Activated naive CD8-positive, alpha-beta T cell (primary cell): ENCODE measurements at regions not wholly inside any gene's neighbourhood (a gene's known extent, or its start where the extent isn't known, plus 50 kb on each side); places are given as distances from the start of the nearest gene placed in this dataset.

Experiments
- H3K27ac Mint-ChIP-seq: one replicate; pipeline ENCODE4 v1.8.0; 2021; ENCODE audit warnings: mixed read lengths
- H3K27me3 Mint-ChIP-seq: one replicate; pipeline ENCODE4 v1.8.0; 2021; ENCODE audit warnings: mixed read lengths
- H3K36me3 Mint-ChIP-seq: one replicate; pipeline ENCODE4 v1.8.0; 2021; ENCODE audit warnings: mixed read lengths
- H3K4me1 Mint-ChIP-seq: one replicate; pipeline ENCODE4 v1.8.0; 2021; ENCODE audit warnings: low read depth, mixed read lengths
- H3K4me3 Mint-ChIP-seq: one replicate; pipeline ENCODE4 v1.8.0; 2021; ENCODE audit warnings: mild to moderate bottlenecking, mixed read lengths
- H3K9me3 Mint-ChIP-seq: one replicate; pipeline ENCODE4 v1.8.0; 2021; ENCODE audit warnings: low read depth, mixed read lengths

DNA sequence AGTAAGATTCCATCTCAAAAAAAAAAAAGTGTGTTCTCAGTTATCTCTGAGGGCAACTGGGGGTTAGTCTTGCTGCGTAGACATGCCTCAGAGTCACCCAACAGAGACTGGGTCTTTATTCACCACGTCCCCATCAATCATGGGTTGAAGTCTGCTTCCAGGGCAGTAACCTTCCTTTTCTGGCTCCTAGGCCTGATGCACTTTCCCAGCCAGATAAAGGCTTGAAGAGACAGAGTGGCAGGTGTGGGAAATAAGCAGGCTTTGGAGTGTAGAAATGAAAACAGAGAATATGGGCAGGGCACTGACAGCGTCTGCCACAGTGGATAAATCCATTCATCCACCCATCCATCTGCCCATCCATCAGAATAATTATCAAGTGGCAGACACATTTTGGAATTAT, 134.1 kb upstream of the LGALSL start:
- Mint-ChIP-seq H3K4me1 (peaks cover 27% of the 10 kb centered on the region), H3K4me3 (no peak overlapping the region), H3K27ac (no peak overlapping the region), H3K36me3 (no peaks in the 10 kb centered on the region), H3K27me3 (no peaks in the 10 kb centered on the region), H3K9me3 (no peaks in the 10 kb centered on the region)

GRCh38 chr2:64322433-64322832, 131.5 kb upstream of the LGALSL start:
- Mint-ChIP-seq H3K27ac (no peak overlapping the region), H3K9me3 (no peaks in the 10 kb centered on the region), H3K4me3 (no peak overlapping the region), H3K36me3 (no peaks in the 10 kb centered on the region), H3K27me3 (no peaks in the 10 kb centered on the region), H3K4me1 (peaks cover 51% of the 10 kb centered on the region)

GRCh38 chr2:64323197-64323596, 130.8 kb upstream of the LGALSL start:
- no peaks in the 10 kb centered on the region for H3K9me3 Mint-ChIP-seq
- H3K4me3 Mint-ChIP-seq, result no peak overlapping the region
- H3K27ac Mint-ChIP-seq, result no peak overlapping the region
- peaks cover 53% of the 10 kb centered on the region for H3K4me1 Mint-ChIP-seq
- H3K36me3 Mint-ChIP-seq, result no peaks in the 10 kb centered on the region
- H3K27me3 Mint-ChIP-seq, result no peaks in the 10 kb centered on the region

GRCh38 chr2:64324746-64325410, 129.1 kb upstream of the LGALSL start:
- Mint-ChIP-seq H3K9me3 (no peaks in the 10 kb centered on the region), H3K4me1 (peaks cover 57% of the 10 kb centered on the region), H3K27ac (peak overlapping the region; percentile 100), H3K27me3 (no peaks in the 10 kb centered on the region), H3K4me3 (peak overlapping the region; percentile 83), H3K36me3 (no peaks in the 10 kb centered on the region)

DNA sequence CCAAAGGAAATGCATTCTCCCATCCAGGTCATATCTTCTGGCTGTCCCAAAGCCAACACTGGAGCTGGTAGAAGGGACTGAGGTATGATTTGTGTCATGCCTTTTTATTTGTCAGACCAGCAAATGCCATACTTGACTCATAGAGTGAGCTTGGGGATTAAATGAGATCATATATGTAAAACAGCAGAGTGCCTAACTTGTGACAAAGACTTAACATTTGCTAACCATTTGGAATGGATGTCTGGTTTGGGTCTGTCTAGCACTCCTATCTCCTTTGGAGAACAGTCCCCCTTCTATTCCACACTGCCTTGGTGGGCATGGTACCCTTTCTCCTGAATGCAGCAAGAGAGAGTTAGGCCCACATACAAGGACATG, 128.5 kb upstream of the LGALSL start:
- Mint-ChIP-seq H3K4me3 (peak overlapping the region; percentile 83), H3K9me3 (no peaks in the 10 kb centered on the region), H3K27ac (peak overlapping the region; percentile 100), H3K36me3 (no peaks in the 10 kb centered on the region), H3K27me3 (no peaks in the 10 kb centered on the region), H3K4me1 (peaks cover 60% of the 10 kb centered on the region)

DNA sequence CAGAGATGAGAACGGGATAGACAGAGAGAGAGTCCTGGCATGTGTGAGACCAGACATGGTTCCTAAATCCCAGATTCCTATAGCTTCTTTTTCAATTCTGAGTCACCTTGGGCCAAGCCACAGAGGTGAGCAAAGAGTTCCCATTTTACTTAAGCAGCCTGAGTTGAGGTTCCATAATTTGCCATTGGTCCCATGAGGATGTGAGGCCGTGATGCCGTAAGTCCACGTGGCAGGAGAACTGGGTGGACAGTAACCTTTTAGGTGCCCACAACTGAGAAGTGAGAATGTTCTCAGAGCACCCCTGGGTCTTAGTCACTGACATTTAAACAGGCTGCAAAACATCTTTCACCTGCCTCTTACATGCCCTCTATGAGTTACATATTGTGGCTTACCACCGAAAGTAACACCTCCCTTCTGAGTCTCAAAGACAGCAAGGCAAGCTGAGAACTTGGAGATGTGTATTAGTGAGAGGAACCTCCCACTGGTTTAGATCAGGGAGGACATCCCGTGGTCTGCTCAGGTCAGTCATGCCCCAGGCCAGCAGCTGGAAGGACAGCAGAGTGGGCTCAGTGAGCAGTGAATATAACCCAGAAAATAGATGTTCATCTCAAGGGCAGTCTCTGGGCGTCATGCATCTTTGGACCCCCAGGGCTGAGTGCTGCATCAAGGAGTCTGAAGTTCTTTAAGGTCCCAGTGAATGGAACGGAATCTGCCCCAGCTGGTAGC, 127.9 kb upstream of the LGALSL start:
- Mint-ChIP-seq H3K9me3 (no peaks in the 10 kb centered on the region), H3K36me3 (no peaks in the 10 kb centered on the region), H3K27me3 (no peaks in the 10 kb centered on the region), H3K4me3 (peak overlapping the region; percentile 83), H3K4me1 (peaks cover 66% of the 10 kb centered on the region), H3K27ac (peak overlapping the region; percentile 100)

- no peaks in the 10 kb centered on the region for H3K27me3 Mint-ChIP-seq
- no peaks in the 10 kb centered on the region for H3K9me3 Mint-ChIP-seq
- H3K36me3 Mint-ChIP-seq, result no peaks in the 10 kb centered on the region
- peaks cover 66% of the 10 kb centered on the region for H3K4me1 Mint-ChIP-seq
- peak overlapping the region; percentile 83 for H3K4me3 Mint-ChIP-seq
- peak overlapping the region; percentile 100 for H3K27ac Mint-ChIP-seq
Observed at GRCh38 chr2:64326578-64327050, 127.3 kb upstream of the LGALSL start.

GRCh38 chr2:64327129-64327509, 126.8 kb upstream of the LGALSL start:
- peak overlapping the region; percentile 80 for H3K4me3 Mint-ChIP-seq
- no peaks in the 10 kb centered on the region for H3K9me3 Mint-ChIP-seq
- H3K36me3 Mint-ChIP-seq, result no peaks in the 10 kb centered on the region
- peak overlapping the region; percentile 100 for H3K27ac Mint-ChIP-seq
- H3K4me1 Mint-ChIP-seq, result peaks cover 65% of the 10 kb centered on the region
- no peaks in the 10 kb centered on the region for H3K27me3 Mint-ChIP-seq

- peaks cover 63% of the 10 kb centered on the region for H3K4me1 Mint-ChIP-seq
- peak overlapping the region; percentile 80 for H3K4me3 Mint-ChIP-seq
Observed at GRCh38 chr2:64327510-64328414, 126.2 kb upstream of the LGALSL start.

GRCh38 chr2:64328415-64328722, 125.6 kb upstream of the LGALSL start:
- Mint-ChIP-seq H3K36me3 (no peaks in the 10 kb centered on the region), H3K27ac (peak overlapping the region; percentile 100), H3K4me1 (peaks cover 61% of the 10 kb centered on the region), H3K4me3 (peak overlapping the region; percentile 80), H3K27me3 (no peaks in the 10 kb centered on the region), H3K9me3 (no peaks in the 10 kb centered on the region)

More at GRCh38 chr2:64327510-64328414, 126.2 kb upstream of the LGALSL start:
- H3K9me3 Mint-ChIP-seq, result no peaks in the 10 kb centered on the region
- peak overlapping the region; percentile 100 for H3K27ac Mint-ChIP-seq
- no peaks in the 10 kb centered on the region for H3K36me3 Mint-ChIP-seq
- H3K27me3 Mint-ChIP-seq, result no peaks in the 10 kb centered on the region

GRCh38 chr2:64328756-64329155, 125.2 kb upstream of the LGALSL start:
- no peaks in the 10 kb centered on the region for H3K27me3 Mint-ChIP-seq
- no peaks in the 10 kb centered on the region for H3K9me3 Mint-ChIP-seq
- H3K4me1 Mint-ChIP-seq, result peaks cover 58% of the 10 kb centered on the region
- peak overlapping the region; percentile 100 for H3K27ac Mint-ChIP-seq
- H3K36me3 Mint-ChIP-seq, result no peaks in the 10 kb centered on the region
- H3K4me3 Mint-ChIP-seq, result no peak overlapping the region

GRCh38 chr2:64329848-64330247, 124.1 kb upstream of the LGALSL start:
- Mint-ChIP-seq H3K4me3 (no peak overlapping the region), H3K4me1 (peaks cover 47% of the 10 kb centered on the region), H3K36me3 (no peaks in the 10 kb centered on the region), H3K27me3 (no peaks in the 10 kb centered on the region), H3K9me3 (no peaks in the 10 kb centered on the region), H3K27ac (peak overlapping the region; percentile 46)

GRCh38 chr2:64330281-64331113, 123.5 kb upstream of the LGALSL start:
- Mint-ChIP-seq H3K27me3 (no peaks in the 10 kb centered on the region), H3K4me1 (peaks cover 41% of the 10 kb centered on the region), H3K4me3 (peak overlapping the region; percentile 69), H3K27ac (peak overlapping the region; percentile 89), H3K9me3 (no peaks in the 10 kb centered on the region), H3K36me3 (no peaks in the 10 kb centered on the region)

DNA sequence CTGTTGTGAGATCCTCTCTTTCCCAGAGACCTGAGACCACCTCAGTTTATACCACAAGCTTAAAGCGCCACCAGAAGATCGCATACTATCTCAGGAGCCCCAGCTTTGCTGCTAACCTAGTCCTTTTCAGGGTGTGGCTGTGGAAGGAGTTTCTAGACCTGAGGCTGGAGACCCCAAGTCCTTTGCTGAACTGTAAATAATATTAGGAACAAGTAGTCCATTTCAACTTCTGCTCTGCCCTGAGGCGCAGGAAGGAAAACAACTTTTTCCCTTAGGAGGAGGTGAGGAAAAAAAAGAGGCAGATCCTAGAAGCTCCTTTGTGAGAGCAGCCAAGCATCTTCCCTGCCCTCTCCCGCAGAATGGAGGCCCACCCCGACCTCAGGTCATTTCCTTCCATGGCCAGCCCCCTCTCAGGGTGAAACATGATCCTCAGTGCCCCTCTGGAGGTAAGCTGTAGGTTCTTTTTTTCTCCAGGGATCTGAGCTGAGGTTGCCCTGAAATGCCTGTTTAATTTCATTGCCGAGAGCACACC, 122.8 kb upstream of the LGALSL start:
- Mint-ChIP-seq H3K4me1 (peaks cover 34% of the 10 kb centered on the region), H3K4me3 (no peak overlapping the region), H3K9me3 (no peaks in the 10 kb centered on the region)

More for the DNA sequence above, 122.8 kb upstream of the LGALSL start:
- H3K27me3 Mint-ChIP-seq, result no peaks in the 10 kb centered on the region
- no peak overlapping the region for H3K27ac Mint-ChIP-seq
- no peaks in the 10 kb centered on the region for H3K36me3 Mint-ChIP-seq
